CD4-positive, CD25-positive, alpha-beta regulatory T cell (primary cell): ENCODE measurements at regions not wholly inside any gene's neighbourhood (a gene's known extent, or its start where the extent isn't known, plus 50 kb on each side); places are given as distances from the start of the nearest gene placed in this dataset.

Experiments used
- ATAC-seq, 2 donors: fragments of 150-1000 bp; cut with Tn5 transposase; one replicate each; pipeline ENCODE4 v1.10.0; 2021; ENCODE audit warnings: low read depth in 2 of 2, moderate number of reproducible peaks in 2 of 2, moderate library complexity in 1 of 2
- DNase-seq, 3 donors: peaks; one replicate each; pipeline versions ENCODE4 v3.0.0 to v3.0.0-alpha.2; 2012 to 2022; ENCODE audit warnings: mixed read lengths in 1 of 3
- H3K27ac ChIP-seq: one replicate; pipeline ENCODE4 v1.7.0; 2013; ENCODE audit warnings: mild to moderate bottlenecking, low read length; ENCODE audit not compliant: insufficient read depth, poor library complexity, severe bottlenecking
- H3K27me3 ChIP-seq: one replicate; pipeline ENCODE4 v1.7.0; 2013; ENCODE audit warnings: low read length; ENCODE audit not compliant: control insufficient read depth, insufficient read depth
- H3K36me3 ChIP-seq: one replicate; pipeline ENCODE4 v1.7.0; 2013; ENCODE audit warnings: mild to moderate bottlenecking, low read length, moderate library complexity; ENCODE audit not compliant: control insufficient read depth, insufficient read depth
- H3K4me1 ChIP-seq: 2 replicates; pipeline ENCODE4 v1.7.0; 2013; ENCODE audit warnings: mild to moderate bottlenecking, low read length; ENCODE audit not compliant: insufficient read depth, control insufficient read depth, poor library complexity, severe bottlenecking
- H3K4me3 ChIP-seq: one replicate; pipeline ENCODE4 v1.7.0; 2013; ENCODE audit warnings: low read depth, mild to moderate bottlenecking, low read length, moderate library complexity
- H3K9me3 ChIP-seq, 2 experiments: 1 replicate in 1 of 2; 2 replicates in 1 of 2; pipeline ENCODE4 v1.7.0; 2013; ENCODE audit warnings: low read length in 2 of 2, mild to moderate bottlenecking in 1 of 2, moderate library complexity in 1 of 2; ENCODE audit not compliant: control insufficient read depth in 2 of 2
- H3K27ac Mint-ChIP-seq, 3 donors: one replicate each; pipeline ENCODE4 v1.8.0; 2020 to 2022; ENCODE audit warnings: mild to moderate bottlenecking in 3 of 3, mixed read lengths in 3 of 3, moderate library complexity in 2 of 3
- H3K27me3 Mint-ChIP-seq: one replicate; pipeline ENCODE4 v1.8.0; 2022; ENCODE audit warnings: mild to moderate bottlenecking, mixed read lengths
- H3K36me3 Mint-ChIP-seq: one replicate; pipeline ENCODE4 v1.8.0; 2020; ENCODE audit warnings: mixed read lengths
- H3K4me1 Mint-ChIP-seq, 4 donors: one replicate each; pipeline ENCODE4 v1.8.0; 2020 to 2022; ENCODE audit warnings: mixed read lengths in 4 of 4, mild to moderate bottlenecking in 1 of 4
- H3K4me3 Mint-ChIP-seq, 4 donors: one replicate each; pipeline ENCODE4 v1.8.0; 2020 to 2022; ENCODE audit warnings: mild to moderate bottlenecking in 4 of 4, mixed read lengths in 4 of 4, moderate library complexity in 3 of 4
- H3K9me3 Mint-ChIP-seq, 7 donors: one replicate each; pipeline ENCODE4 v1.8.0; 2020 to 2022; ENCODE audit warnings: mixed read lengths in 7 of 7, mild to moderate bottlenecking in 3 of 7, moderate library complexity in 2 of 7

DNA sequence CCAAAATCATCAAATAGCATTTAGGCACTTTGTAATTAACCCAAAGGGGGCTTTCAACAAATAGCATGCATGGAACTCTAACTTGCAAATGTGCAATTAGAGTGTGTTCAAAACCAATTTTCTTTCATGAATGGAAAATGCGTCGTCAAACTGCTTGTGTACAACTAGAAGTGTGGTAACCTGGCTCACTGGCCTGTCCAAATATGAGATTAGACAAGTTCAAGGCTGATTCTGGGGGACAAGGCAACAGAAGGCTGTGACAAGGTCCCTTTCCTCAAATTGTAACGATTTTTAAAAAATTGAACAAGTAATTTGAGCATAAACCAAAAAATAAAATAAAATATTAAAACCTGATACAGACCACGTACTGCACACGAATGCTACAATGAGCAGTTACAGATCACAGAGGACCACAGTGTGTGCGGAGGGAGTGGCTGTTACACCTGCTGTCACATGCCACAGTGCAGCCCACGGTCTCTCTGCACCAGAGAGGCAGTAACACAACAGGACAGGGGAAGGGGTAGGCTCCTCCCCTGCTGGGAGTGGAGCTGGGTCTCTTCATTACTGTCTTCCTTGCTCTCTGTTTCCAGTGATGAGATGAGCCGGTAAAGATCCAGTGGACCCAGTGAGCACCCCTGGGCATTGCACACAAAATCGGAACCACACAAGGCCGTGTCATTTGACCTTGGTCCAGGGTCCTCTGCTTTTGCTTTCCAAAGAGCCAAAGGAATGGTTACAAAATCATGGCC lies 252.2 kb upstream of the PDE10A start:
- Mint-ChIP-seq H3K4me1 (no peaks in the 10 kb centered on the region), H3K9me3 (peaks cover 0 to 6% (median 1%) of the 10 kb centered on the region in 7 donors), H3K4me3 (no peak overlapping the region), H3K36me3 (no peaks in the 10 kb centered on the region), H3K27me3 (peaks cover 9% of the 10 kb centered on the region), H3K27ac (no peak overlapping the region)
- Histone ChIP-seq H3K27me3 (no peaks in the 10 kb centered on the region), H3K9me3 (no peaks in the 10 kb centered on the region), H3K27ac (no peak overlapping the region), H3K4me1 (no peaks in the 10 kb centered on the region), H3K36me3 (no peaks in the 10 kb centered on the region), H3K4me3 (no peak overlapping the region)
- DNase-seq (no peak), ATAC-seq (no peak)

DNA sequence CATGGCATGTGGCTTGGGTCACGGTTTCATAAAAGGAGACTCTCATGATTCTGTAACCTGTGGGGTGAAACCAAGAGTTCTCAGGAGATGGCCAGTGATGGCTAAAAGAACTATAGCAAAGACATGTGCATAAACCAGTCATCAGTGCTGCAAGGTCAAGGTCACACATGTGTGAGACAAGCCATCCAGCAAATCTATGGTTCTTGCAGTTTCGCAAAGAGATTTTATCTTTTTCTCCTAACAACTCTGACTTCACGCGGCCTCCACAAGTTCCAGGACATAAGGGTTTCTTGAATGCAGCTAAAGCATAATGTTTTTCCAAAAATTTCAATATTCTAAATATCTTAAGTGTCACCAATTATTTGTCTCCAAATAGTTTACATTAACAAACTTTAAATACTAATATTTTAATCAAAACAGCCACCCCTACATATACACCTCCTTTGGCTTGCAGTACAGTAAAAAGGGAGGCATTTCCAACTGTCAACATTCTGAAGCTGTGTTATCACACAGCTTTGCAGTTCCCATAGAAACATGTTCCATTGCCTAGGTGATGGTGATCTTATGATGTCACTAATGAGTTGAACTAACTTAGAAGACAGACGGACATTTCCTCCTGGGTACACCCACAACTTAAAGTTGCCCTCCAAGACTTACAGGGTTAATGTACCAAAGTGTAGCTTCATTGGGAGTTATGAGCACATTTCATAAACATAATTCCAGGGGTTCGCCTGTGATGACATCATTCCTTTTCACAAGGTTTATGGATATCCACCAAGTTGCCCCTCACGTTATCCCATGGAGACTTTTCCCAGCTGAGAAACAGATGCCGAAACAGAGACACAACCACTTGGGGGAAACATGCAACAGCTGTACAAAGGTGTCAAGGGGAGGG lies 250.9 kb upstream of the PDE10A start:
- H3K27me3 ChIP-seq = no peaks in the 10 kb centered on the region
- no peak overlapping the region for H3K4me3 ChIP-seq
- Mint-ChIP-seq H3K4me1 (no peaks in the 10 kb centered on the region), H3K4me3 (no peak overlapping the region), H3K27me3 (peaks cover 9% of the 10 kb centered on the region), H3K27ac (no peak overlapping the region), H3K36me3 (no peaks in the 10 kb centered on the region), H3K9me3 (peaks cover 0 to 4% (median 1%) of the 10 kb centered on the region in 7 donors)
- ATAC-seq (no peak), DNase-seq (no peak)
- no peak overlapping the region for H3K27ac ChIP-seq
- no peaks in the 10 kb centered on the region for H3K36me3 ChIP-seq
- H3K4me1 ChIP-seq = no peaks in the 10 kb centered on the region
- H3K9me3 ChIP-seq = no peaks in the 10 kb centered on the region

DNA sequence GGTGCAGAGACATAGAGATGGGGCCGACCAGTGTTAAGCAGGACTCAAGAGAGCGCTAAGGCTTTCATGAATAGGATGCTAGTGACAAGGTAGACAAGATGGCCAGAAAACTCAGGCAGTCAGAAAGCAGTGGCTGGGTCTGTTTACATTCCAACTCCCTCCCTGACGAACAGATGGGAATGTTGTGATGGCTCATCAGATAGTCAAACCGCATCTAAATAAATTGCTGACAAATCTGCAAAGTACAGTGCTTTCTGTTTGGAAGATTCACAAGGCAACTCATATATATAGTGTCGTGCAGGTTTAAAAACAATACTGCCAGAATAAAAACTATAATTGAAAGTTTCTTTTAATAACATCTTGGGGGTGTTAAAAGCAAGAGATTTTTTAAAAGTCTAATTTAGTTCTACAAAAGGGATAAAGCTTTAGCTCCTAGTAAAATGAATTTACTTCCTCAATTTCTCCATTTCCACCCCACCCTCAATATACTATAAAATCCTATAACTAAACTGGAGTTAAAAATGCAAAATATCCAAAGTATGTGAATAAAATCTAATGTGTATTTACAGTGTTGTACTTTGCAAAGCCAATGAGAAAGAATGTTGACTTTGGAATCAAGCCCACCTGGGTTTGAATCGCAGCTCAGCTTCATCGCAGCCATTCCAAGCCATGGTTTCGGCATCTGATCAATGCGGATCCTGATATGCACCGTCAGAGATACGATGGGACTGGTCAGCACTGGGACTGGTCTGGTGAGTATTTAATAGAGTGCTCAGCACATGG lies 247.3 kb upstream of the PDE10A start:
- no peak for ATAC-seq
- Histone ChIP-seq H3K4me3 (no peak overlapping the region), H3K36me3 (no peaks in the 10 kb centered on the region), H3K4me1 (no peaks in the 10 kb centered on the region), H3K9me3 (peaks cover 0 to 2% of the 10 kb centered on the region in 2 experiments), H3K27ac (no peak overlapping the region), H3K27me3 (no peaks in the 10 kb centered on the region)
- Mint-ChIP-seq H3K27ac (no peak overlapping the region), H3K9me3 (peaks cover 0 to 5% (median 3%) of the 10 kb centered on the region in 7 donors), H3K4me1 (no peaks in the 10 kb centered on the region), H3K27me3 (peaks cover 9% of the 10 kb centered on the region), H3K4me3 (no peak overlapping the region), H3K36me3 (no peaks in the 10 kb centered on the region)
- DNase-seq = no peak

- no peak overlapping the region for H3K4me3 Mint-ChIP-seq
- DNase-seq (no peak), ATAC-seq (no peak)
- Histone ChIP-seq H3K27me3 (no peaks in the 10 kb centered on the region), H3K36me3 (no peaks in the 10 kb centered on the region), H3K4me1 (no peaks in the 10 kb centered on the region), H3K27ac (no peak overlapping the region), H3K4me3 (no peak overlapping the region), H3K9me3 (peaks cover 0 to 2% of the 10 kb centered on the region in 2 experiments)
- H3K36me3 Mint-ChIP-seq = no peaks in the 10 kb centered on the region
- peaks cover 11% of the 10 kb centered on the region for H3K27me3 Mint-ChIP-seq
- no peaks in the 10 kb centered on the region for H3K4me1 Mint-ChIP-seq
- peaks cover 0 to 10% (median 0%) of the 10 kb centered on the region in 7 donors for H3K9me3 Mint-ChIP-seq
- H3K27ac Mint-ChIP-seq = no peak overlapping the region
Observed at GRCh38 chr6:165906736-165907135, 243.7 kb upstream of the PDE10A start.

DNA sequence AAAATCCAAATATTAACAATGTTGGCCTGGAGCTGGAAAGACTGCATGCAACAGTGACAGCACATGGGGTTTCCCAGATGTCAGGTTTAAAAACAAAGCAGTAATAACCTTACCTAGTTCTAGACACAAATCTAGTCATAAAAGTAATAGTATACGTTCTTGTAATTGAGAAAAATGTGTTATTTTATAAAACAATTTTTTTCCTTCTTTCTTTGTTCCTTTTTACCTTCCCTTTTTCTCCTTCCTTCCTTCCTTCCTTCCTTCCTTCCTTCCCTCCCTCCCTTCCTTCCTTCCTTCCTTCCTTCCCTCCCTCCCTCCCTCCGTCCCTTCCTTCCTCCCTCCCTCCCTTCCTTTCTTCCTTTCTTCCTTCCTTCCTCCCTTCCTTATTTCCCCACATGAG lies 242.7 kb upstream of the PDE10A start:
- DNase-seq = no peak
- Histone ChIP-seq H3K36me3 (no peaks in the 10 kb centered on the region), H3K4me1 (no peaks in the 10 kb centered on the region), H3K27ac (no peak overlapping the region), H3K4me3 (no peak overlapping the region), H3K27me3 (no peaks in the 10 kb centered on the region), H3K9me3 (peaks cover 0 to 2% of the 10 kb centered on the region in 2 experiments)
- Mint-ChIP-seq H3K4me1 (no peaks in the 10 kb centered on the region), H3K27me3 (peaks cover 11% of the 10 kb centered on the region), H3K36me3 (no peaks in the 10 kb centered on the region), H3K9me3 (peaks cover 0 to 10% (median 0%) of the 10 kb centered on the region in 7 donors), H3K27ac (no peak overlapping the region), H3K4me3 (no peak overlapping the region)
- no peak for ATAC-seq

- DNase-seq (no peak), ATAC-seq (no peak)
- Mint-ChIP-seq H3K27me3 (peaks cover 5% of the 10 kb centered on the region), H3K27ac (no peak overlapping the region), H3K4me3 (no peak overlapping the region), H3K4me1 (no peaks in the 10 kb centered on the region), H3K9me3 (peaks cover 0 to 5% (median 0%) of the 10 kb centered on the region in 7 donors), H3K36me3 (no peaks in the 10 kb centered on the region)
- no peak overlapping the region for H3K4me3 ChIP-seq
- no peaks in the 10 kb centered on the region for H3K4me1 ChIP-seq
- no peaks in the 10 kb centered on the region for H3K27me3 ChIP-seq
- no peak overlapping the region for H3K27ac ChIP-seq
- peaks cover 0 to 2% of the 10 kb centered on the region in 2 experiments for H3K9me3 ChIP-seq
- no peaks in the 10 kb centered on the region for H3K36me3 ChIP-seq
Observed at GRCh38 chr6:165900970-165901369, 237.9 kb upstream of the PDE10A start.

GRCh38 chr6:165899611-165900010 lies 236.6 kb upstream of the PDE10A start:
- ATAC-seq = no peak
- H3K36me3 ChIP-seq = no peaks in the 10 kb centered on the region
- no peaks in the 10 kb centered on the region for H3K36me3 Mint-ChIP-seq
- H3K4me3 ChIP-seq = no peak overlapping the region
- H3K27ac Mint-ChIP-seq = no peak overlapping the region
- H3K4me1 ChIP-seq = no peaks in the 10 kb centered on the region
- no peak overlapping the region for H3K4me3 Mint-ChIP-seq
- no peak overlapping the region for H3K27ac ChIP-seq
- H3K4me1 Mint-ChIP-seq = no peaks in the 10 kb centered on the region
- H3K9me3 Mint-ChIP-seq = peaks cover 0 to 5% (median 0%) of the 10 kb centered on the region in 7 donors
- H3K9me3 ChIP-seq = no peaks in the 10 kb centered on the region
- peaks cover 5% of the 10 kb centered on the region for H3K27me3 Mint-ChIP-seq
- no peak for DNase-seq
- no peaks in the 10 kb centered on the region for H3K27me3 ChIP-seq
